ENCODE measurements at regions not wholly inside any gene's neighbourhood (a gene's known extent, or its start where the extent isn't known, plus 50 kb on each side); places are given as distances from the start of the nearest gene placed in this dataset.

- Histone ChIP-seq H3K27me3 (ENCODE audit: control insufficient read depth in 3 of 3, insufficient read depth in 3 of 3, low read depth in 1 of 3, low read length in 3 of 3) (no peaks in the 10 kb centered on the region), H3K4me3 (ENCODE audit: low read length in 2 of 2) (no peak overlapping the region), H2BK15ac (ENCODE audit: low read length) (no peak overlapping the region), H2BK5ac (ENCODE audit: low read length) (no peak overlapping the region), H3K4me1 (ENCODE audit: control insufficient read depth in 2 of 2, insufficient read depth in 1 of 2, low read depth in 1 of 2, low read length in 2 of 2) (no peaks in the 10 kb centered on the region), H3K18ac (ENCODE audit: low read length) (no peak overlapping the region), H2BK120ac (ENCODE audit: low read depth, low read length) (no peak overlapping the region), H3K14ac (ENCODE audit: low read length) (no peak overlapping the region), H4K8ac (ENCODE audit: low read depth, low read length) (no peak overlapping the region), H3K36me3 (replicated peaks in 1 of 2; ENCODE audit: control insufficient read depth in 2 of 2, insufficient read depth in 2 of 2, low read length in 2 of 2) (no peaks in the 10 kb centered on the region), H3K4ac (ENCODE audit: low read length) (no peak overlapping the region), H4K91ac (ENCODE audit: low read depth, low read length, poor library complexity) (no peak overlapping the region), H3K79me1 (ENCODE audit: low read depth, low read length) (no peaks in the 10 kb centered on the region), H3K27ac (replicated peaks; ENCODE audit: low read length) (no peak overlapping the region), H3K4me2 (ENCODE audit: insufficient read depth, low read length, poor library complexity, severe bottlenecking) (no peak overlapping the region), H2AK5ac (ENCODE audit: low read depth, low read length) (no peak overlapping the region), H3K9me3 (replicated peaks in 1 of 2; ENCODE audit: control insufficient read depth in 2 of 2, insufficient read depth in 1 of 2, low read depth in 1 of 2, low read length in 2 of 2) (no peaks in the 10 kb centered on the region), H2BK12ac (ENCODE audit: low read length) (no peak overlapping the region), H2AFZ (ENCODE audit: low read length) (no peak overlapping the region), H3K9ac (ENCODE audit: low read depth, low read length, poor library complexity) (no peak overlapping the region), H3K23ac (ENCODE audit: low read depth, low read length, poor library complexity) (no peak overlapping the region)
- no peak for DNase-seq (ENCODE audit: low spot score)
- no CpG with 5 or more reads among the region's 3 CpGs for WGBS, 2 donors (ENCODE audit: extremely low coverage in 2 of 2, insufficient read length in 2 of 2, insufficient replicate concordance in 1 of 2)
These were observed 208.0 kb downstream of the GALR1 start for GRCh38 chr18:77457681-77458080.

- Histone ChIP-seq H4K91ac (ENCODE audit: low read depth, low read length, poor library complexity) (no peak overlapping the region), H3K4me2 (ENCODE audit: insufficient read depth, low read length, poor library complexity, severe bottlenecking) (no peak overlapping the region), H3K9me3 (replicated peaks in 1 of 2; ENCODE audit: control insufficient read depth in 2 of 2, insufficient read depth in 1 of 2, low read depth in 1 of 2, low read length in 2 of 2) (no peaks in the 10 kb centered on the region), H3K27me3 (ENCODE audit: control insufficient read depth in 3 of 3, insufficient read depth in 3 of 3, low read depth in 1 of 3, low read length in 3 of 3) (no peaks in the 10 kb centered on the region), H3K27ac (replicated peaks; ENCODE audit: low read length) (no peak overlapping the region), H2BK15ac (ENCODE audit: low read length) (no peak overlapping the region), H4K8ac (ENCODE audit: low read depth, low read length) (no peak overlapping the region), H3K14ac (ENCODE audit: low read length) (no peak overlapping the region), H3K4me3 (ENCODE audit: low read length in 2 of 2) (no peak overlapping the region), H2AK5ac (ENCODE audit: low read depth, low read length) (no peak overlapping the region), H2BK12ac (ENCODE audit: low read length) (no peak overlapping the region), H3K4ac (ENCODE audit: low read length) (no peak overlapping the region), H3K4me1 (ENCODE audit: control insufficient read depth in 2 of 2, insufficient read depth in 1 of 2, low read depth in 1 of 2, low read length in 2 of 2) (no peaks in the 10 kb centered on the region), H3K18ac (ENCODE audit: low read length) (no peak overlapping the region), H3K79me1 (ENCODE audit: low read depth, low read length) (no peaks in the 10 kb centered on the region), H2BK5ac (ENCODE audit: low read length) (no peak overlapping the region), H3K36me3 (replicated peaks in 1 of 2; ENCODE audit: control insufficient read depth in 2 of 2, insufficient read depth in 2 of 2, low read length in 2 of 2) (no peaks in the 10 kb centered on the region), H3K9ac (ENCODE audit: low read depth, low read length, poor library complexity) (no peak overlapping the region), H3K23ac (ENCODE audit: low read depth, low read length, poor library complexity) (no peak overlapping the region), H2BK120ac (ENCODE audit: low read depth, low read length) (no peak overlapping the region), H2AFZ (ENCODE audit: low read length) (no peak overlapping the region)
- whole genome bisulfite sequencing, 2 donors (ENCODE audit: extremely low coverage in 2 of 2, insufficient read length in 2 of 2, insufficient replicate concordance in 1 of 2) = no CpG with 5 or more reads among the region's 6 CpGs
- no peak for DNase-seq (ENCODE audit: low spot score)
These were observed 211.5 kb downstream of the GALR1 start for GRCh38 chr18:77461062-77461688.

GRCh38 chr18:77464917-77465316 lies 215.3 kb downstream of the GALR1 start:
- Histone ChIP-seq H3K4me1 (ENCODE audit: control insufficient read depth in 2 of 2, insufficient read depth in 1 of 2, low read depth in 1 of 2, low read length in 2 of 2) (no peaks in the 10 kb centered on the region), H4K91ac (ENCODE audit: low read depth, low read length, poor library complexity) (no peak overlapping the region), H4K8ac (ENCODE audit: low read depth, low read length) (no peak overlapping the region), H3K79me1 (ENCODE audit: low read depth, low read length) (no peaks in the 10 kb centered on the region), H3K9me3 (replicated peaks in 1 of 2; ENCODE audit: control insufficient read depth in 2 of 2, insufficient read depth in 1 of 2, low read depth in 1 of 2, low read length in 2 of 2) (no peaks in the 10 kb centered on the region), H2AFZ (ENCODE audit: low read length) (no peak overlapping the region), H3K23ac (ENCODE audit: low read depth, low read length, poor library complexity) (no peak overlapping the region), H2BK12ac (ENCODE audit: low read length) (no peak overlapping the region), H3K4me3 (ENCODE audit: low read length in 2 of 2) (no peak overlapping the region), H3K27ac (replicated peaks; ENCODE audit: low read length) (no peak overlapping the region), H2AK5ac (ENCODE audit: low read depth, low read length) (no peak overlapping the region), H2BK15ac (ENCODE audit: low read length) (no peak overlapping the region), H3K4me2 (ENCODE audit: insufficient read depth, low read length, poor library complexity, severe bottlenecking) (no peak overlapping the region), H3K14ac (ENCODE audit: low read length) (no peak overlapping the region), H3K36me3 (replicated peaks in 1 of 2; ENCODE audit: control insufficient read depth in 2 of 2, insufficient read depth in 2 of 2, low read length in 2 of 2) (no peaks in the 10 kb centered on the region), H2BK120ac (ENCODE audit: low read depth, low read length) (no peak overlapping the region), H2BK5ac (ENCODE audit: low read length) (no peak overlapping the region), H3K4ac (ENCODE audit: low read length) (no peak overlapping the region), H3K9ac (ENCODE audit: low read depth, low read length, poor library complexity) (no peak overlapping the region), H3K18ac (ENCODE audit: low read length) (no peak overlapping the region), H3K27me3 (ENCODE audit: control insufficient read depth in 3 of 3, insufficient read depth in 3 of 3, low read depth in 1 of 3, low read length in 3 of 3) (no peaks in the 10 kb centered on the region)
- no peak for DNase-seq (ENCODE audit: low spot score)
- WGBS, 2 donors (ENCODE audit: extremely low coverage in 2 of 2, insufficient read length in 2 of 2, insufficient replicate concordance in 1 of 2) = no CpG with 5 or more reads among the region's 3 CpGs

- Histone ChIP-seq H4K8ac (ENCODE audit: low read depth, low read length) (no peak overlapping the region), H3K27ac (replicated peaks; ENCODE audit: low read length) (no peak overlapping the region), H2AFZ (ENCODE audit: low read length) (no peak overlapping the region), H3K14ac (ENCODE audit: low read length) (no peak overlapping the region), H3K4me2 (ENCODE audit: insufficient read depth, low read length, poor library complexity, severe bottlenecking) (no peak overlapping the region), H3K27me3 (ENCODE audit: control insufficient read depth in 3 of 3, insufficient read depth in 3 of 3, low read depth in 1 of 3, low read length in 3 of 3) (no peaks in the 10 kb centered on the region), H2BK120ac (ENCODE audit: low read depth, low read length) (no peak overlapping the region), H3K4ac (ENCODE audit: low read length) (no peak overlapping the region), H3K4me3 (ENCODE audit: low read length in 2 of 2) (no peak overlapping the region), H3K36me3 (replicated peaks in 1 of 2; ENCODE audit: control insufficient read depth in 2 of 2, insufficient read depth in 2 of 2, low read length in 2 of 2) (no peaks in the 10 kb centered on the region), H3K79me1 (ENCODE audit: low read depth, low read length) (no peaks in the 10 kb centered on the region), H3K9me3 (replicated peaks in 1 of 2; ENCODE audit: control insufficient read depth in 2 of 2, insufficient read depth in 1 of 2, low read depth in 1 of 2, low read length in 2 of 2) (no peaks in the 10 kb centered on the region), H2AK5ac (ENCODE audit: low read depth, low read length) (no peak overlapping the region), H3K4me1 (ENCODE audit: control insufficient read depth in 2 of 2, insufficient read depth in 1 of 2, low read depth in 1 of 2, low read length in 2 of 2) (peaks cover 0 to 8% of the 10 kb centered on the region in 2 donors), H4K91ac (ENCODE audit: low read depth, low read length, poor library complexity) (no peak overlapping the region), H3K9ac (ENCODE audit: low read depth, low read length, poor library complexity) (no peak overlapping the region), H2BK5ac (ENCODE audit: low read length) (no peak overlapping the region), H3K18ac (ENCODE audit: low read length) (no peak overlapping the region), H2BK12ac (ENCODE audit: low read length) (no peak overlapping the region), H3K23ac (ENCODE audit: low read depth, low read length, poor library complexity) (no peak overlapping the region), H2BK15ac (ENCODE audit: low read length) (no peak overlapping the region)
- no peak for DNase-seq (ENCODE audit: low spot score)
These were observed 217.2 kb downstream of the GALR1 start for GRCh38 chr18:77466890-77467289.

All from neuronal stem cell (in vitro differentiated cells).